Neural cell (in vitro differentiated cells): ENCODE measurements at regions not wholly inside any gene's neighbourhood (a gene's known extent, or its start where the extent isn't known, plus 50 kb on each side); places are given as distances from the start of the nearest gene placed in this dataset.

ENCODE experiments used
- H2AFZ ChIP-seq: fragments of 200-600, 300-800 bp; sonication (generic), shearing (Covaris generic); 2 replicates; pipeline ENCODE4 v1.6.0; 2014; ENCODE audit warnings: low read depth, mild to moderate bottlenecking, antibody characterized with exemption, low read length, moderate library complexity
- H3F3A ChIP-seq: fragments of 200-600 bp; shearing (Covaris generic); 2 replicates; pipeline ENCODE4 v1.6.1; 2016; ENCODE audit warnings: mild to moderate bottlenecking, moderate library complexity, mixed read lengths, antibody characterized with exemption, low read length; ENCODE audit not compliant: insufficient read depth, poor library complexity, severe bottlenecking
- H3K27ac ChIP-seq: fragments of 200-600, 300-800 bp; sonication (generic), shearing (Covaris generic); 2 replicates; pipeline ENCODE4 v1.5.1; 2014; ENCODE audit warnings: mild to moderate bottlenecking, low read length, moderate library complexity
- H3K27me3 ChIP-seq: fragments of 300-800, 200-600 bp; sonication (generic), shearing (Covaris generic); 2 replicates; pipeline ENCODE4 v1.6.0; 2014; ENCODE audit warnings: mild to moderate bottlenecking, low read depth, low read length, moderate library complexity; ENCODE audit not compliant: insufficient read depth
- H3K36me3 ChIP-seq: fragments of 300-800, 200-600 bp; sonication (generic), shearing (Covaris generic); 2 replicates; pipeline ENCODE4 v1.5.1; 2014; ENCODE audit warnings: mild to moderate bottlenecking, antibody characterized with exemption, low read length, moderate library complexity; ENCODE audit not compliant: insufficient read depth
- H3K4me2 ChIP-seq: fragments of 300-800, 200-600 bp; sonication (generic), shearing (Covaris generic); 2 replicates; pipeline ENCODE4 v1.6.0; 2014; ENCODE audit warnings: mild to moderate bottlenecking, low read length
- H3K4me3 ChIP-seq: fragments of 300-800, 200-600 bp; sonication (generic), shearing (Covaris generic); 2 replicates; pipeline ENCODE4 v1.5.1; 2014; ENCODE audit warnings: mild to moderate bottlenecking, low read length, moderate library complexity
- H3K79me2 ChIP-seq: fragments of 200-600 bp; shearing (Covaris generic); replicated peaks from 2 replicates; pipeline ENCODE4 v1.6.0; 2014; ENCODE audit warnings: mild to moderate bottlenecking, low read length, moderate library complexity; ENCODE audit not compliant: insufficient read depth
- H3K9ac ChIP-seq: fragments of 300-800, 200-600 bp; sonication (generic), shearing (Covaris generic); 2 replicates; pipeline ENCODE4 v1.6.1; 2016; ENCODE audit warnings: mild to moderate bottlenecking, low read length, mixed read lengths
- H3K9me2 ChIP-seq: fragments of 200-600 bp; shearing (Covaris generic); 2 replicates; pipeline ENCODE4 v1.6.1; 2016; ENCODE audit warnings: mild to moderate bottlenecking, low read length, mixed read lengths; ENCODE audit not compliant: insufficient read depth
- H3K9me3 ChIP-seq: fragments of 200-600, 300-800 bp; sonication (generic), shearing (Covaris generic); 2 replicates; pipeline ENCODE4 v1.6.1; 2016; ENCODE audit warnings: mild to moderate bottlenecking, mixed run types, low read length, moderate library complexity, mixed read lengths
- H4K20me1 ChIP-seq: fragments of 200-600 bp; shearing (Covaris generic); 2 replicates; pipeline ENCODE4 v1.6.1; 2016; ENCODE audit warnings: mild to moderate bottlenecking, mixed run types; ENCODE audit not compliant: insufficient read depth
- CTCF ChIP-seq: fragments of 450-650 bp; IDR thresholded peaks from 2 replicates; pipeline ENCODE4 v1.5.1; 2014; ENCODE audit warnings: antibody characterized with exemption, mild to moderate bottlenecking, moderate library complexity; ENCODE audit not compliant: poor library complexity, severe bottlenecking
- EP300 ChIP-seq: fragments of 450-650 bp; conservative IDR thresholded peaks from 2 replicates; pipeline ENCODE4 v1.6.1; 2014; ENCODE audit warnings: antibody characterized with exemption, mild to moderate bottlenecking, moderate library complexity; ENCODE audit not compliant: poor library complexity, severe bottlenecking
- EZH2 ChIP-seq: fragments of 200-600, 300-800 bp; shearing (Covaris generic), sonication (generic); IDR thresholded peaks from 2 replicates; pipeline ENCODE4 v1.6.1; 2014; ENCODE audit warnings: antibody characterized with exemption, low read length, borderline replicate concordance, mild to moderate bottlenecking; ENCODE audit not compliant: insufficient read depth, poor library complexity, severe bottlenecking
- MXI1 ChIP-seq: fragments of 450-650 bp; conservative IDR thresholded peaks from 2 replicates; pipeline ENCODE4 v1.6.1; 2014; ENCODE audit warnings: antibody characterized with exemption, mild to moderate bottlenecking; ENCODE audit not compliant: poor library complexity, severe bottlenecking
- POLR2AphosphoS5 ChIP-seq: IDR thresholded peaks from 2 replicates; pipeline ENCODE4 v1.6.1; 2012
- RAD21 ChIP-seq: fragments of 450-650 bp; conservative IDR thresholded peaks from 2 replicates; pipeline ENCODE4 v1.6.1; 2014; ENCODE audit warnings: antibody characterized with exemption, mild to moderate bottlenecking, moderate library complexity
- REST ChIP-seq: IDR thresholded peaks from 2 replicates; pipeline ENCODE4 v1.6.1; 2012; ENCODE audit warnings: borderline replicate concordance
- SMC3 ChIP-seq: fragments of 450-650 bp; conservative IDR thresholded peaks from 2 replicates; pipeline ENCODE4 v1.6.1; 2014; ENCODE audit warnings: antibody characterized with exemption, mild to moderate bottlenecking, moderate library complexity; ENCODE audit not compliant: poor library complexity
- TAF1 ChIP-seq: IDR thresholded peaks from 2 replicates; pipeline ENCODE4 v1.6.1; 2012; ENCODE audit warnings: low read depth

GRCh38 chr18:67381608-67382150, 134.8 kb downstream of the DSEL start:
- no peaks in the 10 kb centered on the region for H3K36me3 ChIP-seq
- no peak overlapping the region for H3K4me2 ChIP-seq
- no peak for TF ChIP-seq REST
- TF ChIP-seq RAD21 = no peak
- TF ChIP-seq TAF1 = no peak
- no peak for TF ChIP-seq CTCF
- TF ChIP-seq SMC3 = no peak
- no peak for TF ChIP-seq MXI1
- no peak for TF ChIP-seq POLR2AphosphoS5
- TF ChIP-seq EZH2 = no peak
- no peak for TF ChIP-seq EP300

GRCh38 chr18:67380867-67381266, 135.7 kb downstream of the DSEL start:
- Histone ChIP-seq H3K27me3 (no peaks in the 10 kb centered on the region), H2AFZ (no peak overlapping the region), H4K20me1 (no peaks in the 10 kb centered on the region), H3K36me3 (no peaks in the 10 kb centered on the region), H3F3A (no peaks in the 10 kb centered on the region), H3K4me2 (no peak overlapping the region), H3K79me2 (no peaks in the 10 kb centered on the region), H3K9me2 (no peaks in the 10 kb centered on the region), H3K9me3 (no peaks in the 10 kb centered on the region), H3K9ac (no peak overlapping the region), H3K4me3 (no peak overlapping the region), H3K27ac (no peak overlapping the region)
- TF ChIP-seq TAF1 = no peak
- no peak for TF ChIP-seq MXI1
- no peak for TF ChIP-seq EZH2
- TF ChIP-seq POLR2AphosphoS5 = no peak
- TF ChIP-seq REST = no peak
- TF ChIP-seq EP300 = no peak
- TF ChIP-seq SMC3 = no peak
- no peak for TF ChIP-seq RAD21
- no peak for TF ChIP-seq CTCF

More at GRCh38 chr18:67381608-67382150, 134.8 kb downstream of the DSEL start:
- no peaks in the 10 kb centered on the region for H3K9me2 ChIP-seq
- H3K9me3 ChIP-seq = no peaks in the 10 kb centered on the region
- no peaks in the 10 kb centered on the region for H4K20me1 ChIP-seq
- no peak overlapping the region for H3K4me3 ChIP-seq
- H3K27ac ChIP-seq = no peak overlapping the region
- no peak overlapping the region for H2AFZ ChIP-seq
- H3K9ac ChIP-seq = no peak overlapping the region
- H3K79me2 ChIP-seq = no peaks in the 10 kb centered on the region
- H3K27me3 ChIP-seq = no peaks in the 10 kb centered on the region
- no peaks in the 10 kb centered on the region for H3F3A ChIP-seq
